Epithelial cell of esophagus (primary cell): ENCODE measurements at regions not wholly inside any gene's neighbourhood (a gene's known extent, or its start where the extent isn't known, plus 50 kb on each side); places are given as distances from the start of the nearest gene placed in this dataset.
"Not testable (repeated sequence)": the region's sequence is repeated elsewhere in the genome, so short reads cannot be mapped to it uniquely, and the experiment has no call there.

Experiments used
- DNase-seq: peaks from one replicate; pipeline ENCODE4 v3.0.0; 2010; ENCODE audit warnings: low read depth
- H3K4me3 ChIP-seq: 2 replicates; pipeline ENCODE4 v1.5.1; 2011; ENCODE audit warnings: mild to moderate bottlenecking, low read length, control low read depth
- TF ChIP-seq, protein P1 (sequence below): IDR thresholded peaks from 2 replicates; pipeline ENCODE4 v1.5.1; 2011; ENCODE audit warnings: low read depth, mild to moderate bottlenecking, low read length, control low read depth, inconsistent platforms; ENCODE audit not compliant: insufficient read depth; ENCODE audit errors: missing control alignments

DNA sequence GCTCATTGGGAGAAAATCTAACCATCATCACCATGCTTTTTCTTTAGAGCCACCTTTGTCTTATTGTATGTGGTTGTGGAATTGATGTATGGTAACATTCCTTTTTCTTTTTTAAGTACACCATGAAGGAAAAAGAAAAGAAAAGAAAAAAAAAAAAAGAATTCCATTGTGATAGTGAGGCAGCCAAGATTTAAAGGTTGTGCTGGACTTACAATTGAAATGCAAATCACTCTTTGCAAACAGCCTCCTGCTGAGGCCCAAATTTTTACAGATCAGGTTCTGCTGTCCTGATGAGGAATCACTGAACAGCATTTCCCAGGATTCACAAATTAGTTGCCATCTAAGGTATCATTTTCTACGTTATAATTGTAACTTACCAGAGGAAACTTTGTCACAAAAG lies 1101.0 kb upstream of the FANCL start:
- no peak overlapping the region for H3K4me3 ChIP-seq
- no peak for DNase-seq
- TF ChIP-seq, protein P1, sequence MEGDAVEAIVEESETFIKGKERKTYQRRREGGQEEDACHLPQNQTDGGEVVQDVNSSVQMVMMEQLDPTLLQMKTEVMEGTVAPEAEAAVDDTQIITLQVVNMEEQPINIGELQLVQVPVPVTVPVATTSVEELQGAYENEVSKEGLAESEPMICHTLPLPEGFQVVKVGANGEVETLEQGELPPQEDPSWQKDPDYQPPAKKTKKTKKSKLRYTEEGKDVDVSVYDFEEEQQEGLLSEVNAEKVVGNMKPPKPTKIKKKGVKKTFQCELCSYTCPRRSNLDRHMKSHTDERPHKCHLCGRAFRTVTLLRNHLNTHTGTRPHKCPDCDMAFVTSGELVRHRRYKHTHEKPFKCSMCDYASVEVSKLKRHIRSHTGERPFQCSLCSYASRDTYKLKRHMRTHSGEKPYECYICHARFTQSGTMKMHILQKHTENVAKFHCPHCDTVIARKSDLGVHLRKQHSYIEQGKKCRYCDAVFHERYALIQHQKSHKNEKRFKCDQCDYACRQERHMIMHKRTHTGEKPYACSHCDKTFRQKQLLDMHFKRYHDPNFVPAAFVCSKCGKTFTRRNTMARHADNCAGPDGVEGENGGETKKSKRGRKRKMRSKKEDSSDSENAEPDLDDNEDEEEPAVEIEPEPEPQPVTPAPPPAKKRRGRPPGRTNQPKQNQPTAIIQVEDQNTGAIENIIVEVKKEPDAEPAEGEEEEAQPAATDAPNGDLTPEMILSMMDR: no peak

DNA sequence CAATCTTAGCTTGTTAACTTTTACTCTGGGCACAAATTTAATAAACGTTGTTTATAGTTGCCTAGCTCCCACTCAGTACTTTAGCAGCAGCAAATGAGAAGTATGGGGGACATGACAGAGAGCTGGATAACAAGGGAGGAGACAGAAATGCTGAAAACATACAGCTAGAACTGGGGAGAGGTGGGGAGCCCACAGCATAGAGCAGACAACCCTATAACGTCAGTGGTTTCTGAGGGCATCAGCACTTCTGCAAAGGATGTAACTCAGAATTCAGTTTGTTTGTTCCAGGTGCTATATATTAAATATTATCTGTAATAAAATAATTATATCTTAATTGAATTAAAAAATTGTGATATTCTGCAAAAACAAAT lies 1098.7 kb upstream of the FANCL start:
- DNase-seq: no peak
- no peak overlapping the region for H3K4me3 ChIP-seq
- TF ChIP-seq, protein P1: no peak

DNA sequence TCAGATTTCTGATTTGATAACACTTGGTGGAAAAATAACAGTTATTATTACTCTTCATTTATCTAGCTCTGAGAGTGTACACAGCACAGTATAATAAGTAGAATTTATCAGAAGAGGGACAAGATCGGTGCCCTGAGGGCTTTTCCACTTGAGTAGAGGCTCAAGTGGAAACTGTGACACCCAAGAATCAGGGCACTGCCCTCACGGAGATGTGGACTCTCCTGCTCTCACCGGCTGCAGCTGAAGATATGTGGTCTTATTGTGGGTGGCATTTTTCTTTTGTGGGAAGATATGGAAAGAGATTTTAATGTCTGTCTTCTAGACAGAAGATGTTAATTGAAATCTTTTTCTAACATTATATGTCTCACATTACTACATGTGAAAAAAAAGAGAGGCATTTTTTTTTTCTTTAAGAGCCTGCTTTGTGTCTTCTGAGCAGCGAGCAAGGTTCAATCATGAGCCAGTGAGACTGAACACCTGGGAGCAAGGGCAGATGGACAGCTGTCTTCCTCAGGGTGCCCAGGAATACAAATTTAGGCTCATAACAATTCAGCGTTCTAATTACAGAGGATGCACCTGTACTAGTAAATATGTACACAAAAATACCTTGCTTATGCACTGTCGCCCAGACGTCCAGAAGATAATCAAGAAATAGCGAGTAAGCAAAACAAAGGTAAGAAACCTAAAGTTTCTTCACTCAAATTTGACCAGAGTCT lies 1098.2 kb upstream of the FANCL start:
- TF ChIP-seq, protein P1: no peak
- DNase-seq: no peak
- H3K4me3 ChIP-seq: no peak overlapping the region

DNA sequence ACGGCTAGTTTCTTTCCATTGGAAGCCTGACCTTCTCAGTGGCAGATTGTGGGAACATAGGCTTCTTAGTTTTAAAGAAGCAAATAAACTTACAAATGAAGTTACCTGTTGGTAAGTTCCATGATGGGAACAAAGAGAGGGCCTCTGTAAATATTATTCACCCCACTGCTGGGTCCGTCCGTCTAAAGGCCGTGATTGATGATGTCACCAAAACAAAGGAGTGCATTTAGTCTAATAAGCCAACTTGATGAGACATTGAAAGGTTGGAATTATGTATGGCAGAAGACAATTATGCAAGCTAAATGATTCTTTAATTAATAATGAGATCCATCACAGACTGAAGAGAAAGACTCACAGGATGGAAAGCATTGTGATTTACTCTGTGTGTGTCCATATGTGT lies 1091.9 kb upstream of the FANCL start:
- DNase-seq: no peak
- H3K4me3 ChIP-seq: no peak overlapping the region
- TF ChIP-seq, protein P1: no peak

DNA sequence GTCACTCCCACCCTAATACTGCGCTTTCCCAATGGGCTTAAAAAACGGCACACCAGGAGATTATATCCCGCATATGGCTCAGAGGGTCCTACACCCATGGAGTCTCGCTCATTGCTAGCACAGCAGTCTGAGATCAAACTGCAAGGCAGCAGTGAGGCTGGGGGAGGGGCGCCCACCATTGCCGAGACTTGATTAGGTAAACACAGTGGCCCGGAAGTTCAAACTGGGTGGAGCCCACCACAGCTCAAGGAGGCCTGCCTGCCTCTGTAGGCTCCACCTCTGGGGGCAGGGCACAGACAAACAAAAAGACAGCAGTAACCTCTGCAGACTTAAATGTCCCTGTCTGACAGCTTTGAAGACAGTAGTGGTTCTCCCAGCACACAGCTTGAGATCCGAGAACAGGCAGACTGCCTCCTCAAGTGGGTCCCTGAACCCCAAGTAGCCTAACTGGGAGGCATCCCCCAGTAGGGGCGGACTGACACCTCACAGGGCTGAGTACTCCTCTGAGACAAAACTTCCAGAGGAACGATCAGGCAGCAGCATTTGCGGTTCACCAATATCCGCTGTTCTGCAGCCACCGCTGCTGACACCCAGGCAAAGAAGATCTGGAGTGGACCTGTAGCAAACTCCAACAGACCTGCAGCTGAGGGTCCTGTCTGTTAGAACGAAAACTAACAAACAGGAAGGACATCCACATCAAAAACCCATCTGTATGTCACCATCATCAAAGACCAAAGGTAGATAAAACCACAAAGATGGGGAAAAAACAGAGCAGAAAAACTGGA lies 1085.6 kb upstream of the FANCL start:
- not testable (repeated sequence) for DNase-seq, H3K4me3 ChIP-seq

DNA sequence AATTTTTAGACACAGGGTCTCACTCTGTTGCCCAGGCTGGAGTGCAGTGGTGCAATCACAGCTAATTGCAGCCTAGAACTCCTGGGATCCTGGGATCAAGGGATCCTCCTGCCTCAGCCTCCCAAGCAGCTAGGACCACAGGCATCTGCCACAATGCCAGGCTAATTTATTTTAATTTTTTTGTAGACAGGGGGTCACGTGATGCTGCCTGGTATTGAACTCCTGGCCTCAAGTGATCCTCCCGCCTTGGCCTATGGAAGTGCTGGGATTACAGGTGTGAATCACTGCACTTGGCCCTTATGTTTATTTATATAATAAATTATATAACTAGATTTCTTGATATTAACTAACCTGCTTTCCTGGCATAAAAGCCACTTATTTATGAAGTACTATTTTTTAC lies 1081.7 kb upstream of the FANCL start:
- DNase-seq: no peak
- no peak overlapping the region for H3K4me3 ChIP-seq
- TF ChIP-seq, protein P1: no peak

DNA sequence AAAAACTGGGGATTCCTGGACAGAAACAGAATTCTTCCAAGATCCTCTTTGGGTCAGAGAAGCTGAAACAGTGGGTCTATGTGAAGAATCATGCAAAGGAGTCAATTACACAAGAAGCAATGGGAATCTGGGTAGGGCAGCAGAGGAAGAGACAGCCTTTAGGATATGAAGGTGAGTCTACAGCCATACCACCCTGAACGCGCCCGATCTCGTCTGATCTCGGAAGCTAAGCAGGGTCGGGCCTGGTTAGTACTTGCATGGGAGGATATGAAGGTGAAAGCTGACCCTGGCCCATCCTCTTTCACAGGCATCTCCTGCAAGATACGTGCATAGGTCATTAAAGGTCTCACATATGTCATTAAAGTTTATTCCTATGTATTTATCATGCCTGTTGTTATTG lies 1080.9 kb upstream of the FANCL start:
- peak; percentile 2 for DNase-seq
- TF ChIP-seq, protein P1: no peak

More for the DNA sequence above, 1080.9 kb upstream of the FANCL start:
- H3K4me3 ChIP-seq: no peak overlapping the region
